Activated B cell treated with CpG ODN at 0.5 μM for 24 hours (primary cell): ENCODE measurements at regions not wholly inside any gene's neighbourhood (a gene's known extent, or its start where the extent isn't known, plus 50 kb on each side); places are given as distances from the start of the nearest gene placed in this dataset.

ENCODE experiments used
- ATAC-seq: fragments of 200-7000 bp; cut with Tn5 transposase; one replicate; pipeline ENCODE4 v1.10.0; 2021; ENCODE audit warnings: low read depth, mild to moderate bottlenecking, moderate library complexity
- CTCF ChIA-PET: fragments of 350-600 bp; sonication (Branson Sonifier 250); formaldehyde crosslinking; loops from one replicate; lab custom pipeline; 2021; ENCODE audit warnings: antibody characterized with exemption; lab: Charles Lee
- POLR2A ChIA-PET: fragments of 350-600 bp; sonication (Branson Sonifier 250); formaldehyde crosslinking; loops from one replicate; lab custom pipeline; 2021; ENCODE audit warnings: antibody characterized with exemption; lab: Charles Lee
- DNase-seq: peaks from one replicate; pipeline ENCODE4 v3.0.0; 2022
- H3K27ac Mint-ChIP-seq: one replicate; pipeline ENCODE4 v1.8.0; 2020; ENCODE audit warnings: mixed read lengths
- H3K27me3 Mint-ChIP-seq: one replicate; pipeline ENCODE4 v1.8.0; 2021; ENCODE audit warnings: mixed read lengths
- H3K36me3 Mint-ChIP-seq: one replicate; pipeline ENCODE4 v1.8.0; 2021; ENCODE audit warnings: low read depth, mixed read lengths
- H3K4me1 Mint-ChIP-seq: one replicate; pipeline ENCODE4 v1.8.0; 2021; ENCODE audit warnings: mixed read lengths
- H3K4me3 Mint-ChIP-seq: one replicate; pipeline ENCODE4 v1.8.0; 2020; ENCODE audit warnings: mild to moderate bottlenecking, mixed read lengths
- H3K9me3 Mint-ChIP-seq: one replicate; pipeline ENCODE4 v1.8.0; 2020; ENCODE audit warnings: mixed read lengths
- intact Hi-C: fragments of 100-400 bp; cut with micrococcal nuclease; formaldehyde crosslinking; loops from one replicate; pipeline ENCODE4 v1.15.1; 2024
- TF ChIP-seq, protein P1 (sequence below): fragments of 200-600 bp; IDR thresholded peaks from one replicate; pipeline ENCODE4 v1.8.0; 2022; ENCODE audit warnings: antibody characterized with exemption, mild to moderate bottlenecking

DNA sequence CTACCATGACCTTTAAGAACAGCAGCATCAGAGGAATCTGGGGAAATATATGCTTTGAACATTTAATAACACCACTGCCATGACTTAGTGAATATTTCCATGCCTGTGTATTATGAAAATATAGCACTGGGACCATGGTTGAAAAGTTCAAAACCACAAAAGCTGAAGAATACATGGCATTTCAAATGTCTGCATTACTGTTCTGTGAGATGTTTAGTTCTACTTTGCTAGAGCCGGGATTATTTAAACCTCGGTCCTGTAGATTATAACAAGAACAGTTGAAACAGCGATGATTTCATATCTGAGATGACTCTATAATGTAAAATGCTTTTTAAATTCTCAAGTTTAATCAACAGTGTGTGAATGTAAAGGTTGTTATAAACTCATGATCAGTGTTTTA, 126.7 kb upstream of the AGA start:
- H3K4me3 Mint-ChIP-seq: no peak overlapping the region
- TF ChIP-seq, protein P1, sequence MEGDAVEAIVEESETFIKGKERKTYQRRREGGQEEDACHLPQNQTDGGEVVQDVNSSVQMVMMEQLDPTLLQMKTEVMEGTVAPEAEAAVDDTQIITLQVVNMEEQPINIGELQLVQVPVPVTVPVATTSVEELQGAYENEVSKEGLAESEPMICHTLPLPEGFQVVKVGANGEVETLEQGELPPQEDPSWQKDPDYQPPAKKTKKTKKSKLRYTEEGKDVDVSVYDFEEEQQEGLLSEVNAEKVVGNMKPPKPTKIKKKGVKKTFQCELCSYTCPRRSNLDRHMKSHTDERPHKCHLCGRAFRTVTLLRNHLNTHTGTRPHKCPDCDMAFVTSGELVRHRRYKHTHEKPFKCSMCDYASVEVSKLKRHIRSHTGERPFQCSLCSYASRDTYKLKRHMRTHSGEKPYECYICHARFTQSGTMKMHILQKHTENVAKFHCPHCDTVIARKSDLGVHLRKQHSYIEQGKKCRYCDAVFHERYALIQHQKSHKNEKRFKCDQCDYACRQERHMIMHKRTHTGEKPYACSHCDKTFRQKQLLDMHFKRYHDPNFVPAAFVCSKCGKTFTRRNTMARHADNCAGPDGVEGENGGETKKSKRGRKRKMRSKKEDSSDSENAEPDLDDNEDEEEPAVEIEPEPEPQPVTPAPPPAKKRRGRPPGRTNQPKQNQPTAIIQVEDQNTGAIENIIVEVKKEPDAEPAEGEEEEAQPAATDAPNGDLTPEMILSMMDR: no peak
- no peak overlapping the region for H3K27ac Mint-ChIP-seq
- DNase-seq (no peak), ATAC-seq (no peak)
- ChIA-PET POLR2A (no interaction called here), CTCF (no interaction called here)
- H3K4me1 Mint-ChIP-seq: no peaks in the 10 kb centered on the region
- H3K27me3 Mint-ChIP-seq: no peaks in the 10 kb centered on the region
- no peaks in the 10 kb centered on the region for H3K36me3 Mint-ChIP-seq
- no peaks in the 10 kb centered on the region for H3K9me3 Mint-ChIP-seq
- intact Hi-C loops: no loop called here

DNA sequence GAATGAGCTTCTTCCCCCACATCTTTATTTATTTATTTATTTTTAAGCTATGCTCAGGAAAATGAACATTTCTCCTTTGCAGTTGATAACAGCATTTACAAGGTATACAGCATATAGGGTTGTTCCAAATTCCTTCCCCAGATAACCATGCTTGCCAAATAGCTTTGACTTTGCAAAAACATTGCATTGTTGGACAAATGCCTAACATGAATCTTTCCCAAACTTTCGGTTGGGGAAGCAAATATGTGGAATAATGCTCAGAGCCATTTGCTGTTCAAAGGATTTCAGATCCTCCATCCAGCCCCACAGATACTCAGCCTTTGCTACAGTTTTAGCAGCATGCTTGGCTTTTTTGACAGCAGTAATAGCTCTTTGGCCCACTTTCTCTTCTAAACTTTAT, 127.2 kb upstream of the AGA start:
- no peak overlapping the region for H3K4me3 Mint-ChIP-seq
- no peak for DNase-seq
- H3K27me3 Mint-ChIP-seq: no peaks in the 10 kb centered on the region
- TF ChIP-seq, protein P1: no peak
- no peaks in the 10 kb centered on the region for H3K9me3 Mint-ChIP-seq
- ChIA-PET CTCF (no interaction called here), POLR2A (no interaction called here)
- no peak for ATAC-seq
- H3K27ac Mint-ChIP-seq: no peak overlapping the region
- intact Hi-C loops: no loop called here
- H3K36me3 Mint-ChIP-seq: no peaks in the 10 kb centered on the region
- no peaks in the 10 kb centered on the region for H3K4me1 Mint-ChIP-seq

DNA sequence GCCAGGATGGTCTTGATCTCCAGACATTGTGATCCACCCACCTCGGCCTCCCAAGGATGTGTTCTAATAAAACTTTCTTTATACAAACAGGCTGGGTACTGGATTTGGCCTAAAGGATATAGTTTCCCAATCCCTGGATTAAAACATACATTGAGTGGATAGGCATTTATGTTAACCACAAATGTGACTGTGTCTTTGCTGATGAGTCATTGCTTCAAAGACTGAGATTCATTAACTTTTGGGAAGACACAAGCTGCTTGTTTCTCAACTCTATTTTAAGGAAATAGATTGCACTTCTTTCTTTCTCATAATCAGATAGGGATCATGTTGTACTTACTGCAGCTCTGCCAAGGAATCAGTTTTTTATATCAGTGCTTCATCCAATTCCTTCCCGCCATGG, 131.3 kb upstream of the AGA start:
- no peak overlapping the region for H3K4me3 Mint-ChIP-seq
- POLR2A ChIA-PET: no interaction called here
- no peaks in the 10 kb centered on the region for H3K4me1 Mint-ChIP-seq
- TF ChIP-seq, protein P1: no peak
- CTCF ChIA-PET: no interaction called here
- H3K27me3 Mint-ChIP-seq: no peaks in the 10 kb centered on the region
- no peaks in the 10 kb centered on the region for H3K9me3 Mint-ChIP-seq
- intact Hi-C loops: no loop called here
- ATAC-seq (no peak), DNase-seq (no peak)
- H3K36me3 Mint-ChIP-seq: no peaks in the 10 kb centered on the region
- no peak overlapping the region for H3K27ac Mint-ChIP-seq

DNA sequence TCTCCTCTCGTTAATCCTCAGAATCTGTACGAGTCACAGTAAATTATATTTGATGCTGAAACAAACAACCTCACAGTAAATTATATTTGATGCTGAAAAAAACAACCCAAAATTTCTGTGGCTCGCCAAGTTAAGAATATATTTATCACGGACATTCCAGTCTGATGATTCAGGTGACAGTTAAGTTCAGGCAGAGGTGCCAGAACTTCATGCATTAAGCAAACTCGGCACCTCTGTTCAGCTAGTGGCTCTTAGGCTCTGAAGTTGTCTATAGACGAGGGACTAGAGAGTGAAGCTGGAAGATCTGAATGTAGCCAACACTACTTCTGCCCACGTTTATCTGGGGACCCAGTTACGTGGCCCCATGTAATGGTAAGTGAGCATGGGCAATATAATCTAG, 132.2 kb upstream of the AGA start:
- no peak for DNase-seq
- Mint-ChIP-seq H3K9me3 (no peaks in the 10 kb centered on the region), H3K4me1 (no peaks in the 10 kb centered on the region), H3K36me3 (no peaks in the 10 kb centered on the region), H3K4me3 (no peak overlapping the region), H3K27ac (no peak overlapping the region), H3K27me3 (no peaks in the 10 kb centered on the region)
- ChIA-PET CTCF (no interaction called here), POLR2A (no interaction called here)
- TF ChIP-seq, protein P1: no peak
- intact Hi-C loops: no loop called here
- ATAC-seq: no peak

DNA sequence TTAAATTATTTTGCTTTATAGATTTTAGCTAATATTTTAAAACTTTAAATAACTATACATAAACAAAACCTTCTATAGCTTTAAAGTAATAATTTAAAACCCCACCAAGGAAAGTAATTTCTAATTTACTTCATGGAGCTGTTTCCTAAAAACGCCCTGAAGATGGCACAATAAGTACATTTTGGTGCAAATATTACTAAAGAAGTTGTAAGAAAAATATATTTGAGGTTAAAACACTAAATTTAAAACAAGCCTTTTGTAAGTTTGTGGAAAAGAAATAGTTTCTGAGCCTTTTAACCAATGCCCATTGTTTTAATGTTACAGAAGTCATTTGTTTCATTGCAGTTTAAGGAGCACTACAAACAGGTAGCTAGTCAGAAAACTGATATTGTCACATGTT, 137.4 kb upstream of the AGA start:
- no peaks in the 10 kb centered on the region for H3K36me3 Mint-ChIP-seq
- H3K27ac Mint-ChIP-seq: no peak overlapping the region
- H3K4me3 Mint-ChIP-seq: no peak overlapping the region
- no peak for ATAC-seq
- CTCF ChIA-PET: no interaction called here
- no peaks in the 10 kb centered on the region for H3K27me3 Mint-ChIP-seq
- H3K9me3 Mint-ChIP-seq: no peaks in the 10 kb centered on the region
- DNase-seq: no peak
- POLR2A ChIA-PET: no interaction called here
- no peaks in the 10 kb centered on the region for H3K4me1 Mint-ChIP-seq
- intact Hi-C loops: no loop called here
- TF ChIP-seq, protein P1: no peak
